Testis (tissue), 2 donors: ENCODE measurements at regions not wholly inside any gene's neighbourhood (a gene's known extent, or its start where the extent isn't known, plus 50 kb on each side); places are given as distances from the start of the nearest gene placed in this dataset.

Experiments
- DNase-seq: peaks from one replicate; pipeline ENCODE4 v3.0.0-alpha.2; 2019
- H3K27ac ChIP-seq, 2 donors: fragments of 200-600 bp; sonication (generic); one replicate each; pipeline ENCODE4 v1.5.1; 2019
- H3K27me3 ChIP-seq: fragments of 200-600 bp; sonication (generic); one replicate; pipeline ENCODE4 v1.5.1; 2019
- H3K36me3 ChIP-seq: fragments of 200-600 bp; sonication (generic); one replicate; pipeline ENCODE4 v1.5.1; 2017; ENCODE audit warnings: low read depth; ENCODE audit errors: missing control alignments
- H3K4me1 ChIP-seq: fragments of 200-600 bp; sonication (generic); one replicate; pipeline ENCODE4 v1.5.1; 2019
- H3K4me3 ChIP-seq, 2 donors: fragments of 200-600 bp; sonication (generic); one replicate each; pipeline ENCODE4 v1.5.1; 2017 to 2019
- H3K9me3 ChIP-seq: fragments of 200-600 bp; sonication (generic); one replicate; pipeline ENCODE4 v1.5.1; 2017
- POLR2A ChIP-seq: fragments of 450-650 bp; IDR thresholded peaks from one replicate; pipeline ENCODE4 v1.6.1; 2017; ENCODE audit warnings: antibody characterized with exemption, mild to moderate bottlenecking, moderate library complexity
- WGBS, 2 donors: methylation state at CpG; one replicate each; pipeline ENCODE4 v1.1.5; 2018; 5-methylcytosine and 5-hydroxymethylcytosine counted together
- intact Hi-C: fragments of 100-400 bp; cut with DNase I; formaldehyde crosslinking; loops from one replicate; pipeline ENCODE4 v1.15.1; 2023; ENCODE audit warnings: low total_unique reads
- TF ChIP-seq, protein P1 (sequence below), 3 experiments: fragments of 450-650 bp in 2 of 3; fragments of 200-600 bp in 1 of 3; sonication (generic) in 1 of 3; IDR thresholded peaks; one replicate each; pipeline ENCODE4 v1.5.1; 2016 to 2019; ENCODE audit warnings: antibody characterized with exemption in 3 of 3, mild to moderate bottlenecking in 2 of 3, moderate library complexity in 1 of 3

DNA sequence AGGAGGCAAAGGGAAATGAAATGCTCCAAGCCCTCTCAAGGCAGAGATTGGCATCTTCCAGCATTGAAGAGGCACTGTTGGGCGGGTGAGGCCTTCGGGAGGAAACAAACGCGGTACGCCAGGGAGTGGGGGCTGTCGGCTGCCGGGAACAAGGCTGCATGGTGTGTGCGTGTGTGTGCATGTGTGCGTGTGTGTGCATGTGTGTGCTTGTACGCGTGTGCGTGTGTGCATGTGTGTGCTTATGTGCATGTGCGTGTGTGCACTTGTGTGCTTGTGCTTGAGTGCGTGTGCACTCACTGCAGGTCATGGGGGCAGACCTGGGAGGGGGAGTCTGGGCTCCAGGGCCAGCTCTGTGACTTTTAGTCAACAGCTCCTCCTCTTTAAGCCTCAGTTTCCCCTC is 113.6 kb upstream of the ADRA2C start:
- TF ChIP-seq, protein P1, sequence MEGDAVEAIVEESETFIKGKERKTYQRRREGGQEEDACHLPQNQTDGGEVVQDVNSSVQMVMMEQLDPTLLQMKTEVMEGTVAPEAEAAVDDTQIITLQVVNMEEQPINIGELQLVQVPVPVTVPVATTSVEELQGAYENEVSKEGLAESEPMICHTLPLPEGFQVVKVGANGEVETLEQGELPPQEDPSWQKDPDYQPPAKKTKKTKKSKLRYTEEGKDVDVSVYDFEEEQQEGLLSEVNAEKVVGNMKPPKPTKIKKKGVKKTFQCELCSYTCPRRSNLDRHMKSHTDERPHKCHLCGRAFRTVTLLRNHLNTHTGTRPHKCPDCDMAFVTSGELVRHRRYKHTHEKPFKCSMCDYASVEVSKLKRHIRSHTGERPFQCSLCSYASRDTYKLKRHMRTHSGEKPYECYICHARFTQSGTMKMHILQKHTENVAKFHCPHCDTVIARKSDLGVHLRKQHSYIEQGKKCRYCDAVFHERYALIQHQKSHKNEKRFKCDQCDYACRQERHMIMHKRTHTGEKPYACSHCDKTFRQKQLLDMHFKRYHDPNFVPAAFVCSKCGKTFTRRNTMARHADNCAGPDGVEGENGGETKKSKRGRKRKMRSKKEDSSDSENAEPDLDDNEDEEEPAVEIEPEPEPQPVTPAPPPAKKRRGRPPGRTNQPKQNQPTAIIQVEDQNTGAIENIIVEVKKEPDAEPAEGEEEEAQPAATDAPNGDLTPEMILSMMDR (IDR thresholded peaks at IDR 0.05) = no peak
- no peak for TF ChIP-seq POLR2A
- H3K4me3 ChIP-seq = no peak overlapping the region
- no peak overlapping the region for H3K27ac ChIP-seq
- H3K9me3 ChIP-seq = no peaks in the 10 kb centered on the region
- WGBS, 2 donors = 86 to 92% methylated on average over 14 of the region's 14 CpGs
- no peaks in the 10 kb centered on the region for H3K27me3 ChIP-seq
- no peaks in the 10 kb centered on the region for H3K36me3 ChIP-seq
- no peak for DNase-seq
- intact Hi-C loops = no loop called here
- H3K4me1 ChIP-seq = peaks cover 37% of the 10 kb centered on the region

DNA sequence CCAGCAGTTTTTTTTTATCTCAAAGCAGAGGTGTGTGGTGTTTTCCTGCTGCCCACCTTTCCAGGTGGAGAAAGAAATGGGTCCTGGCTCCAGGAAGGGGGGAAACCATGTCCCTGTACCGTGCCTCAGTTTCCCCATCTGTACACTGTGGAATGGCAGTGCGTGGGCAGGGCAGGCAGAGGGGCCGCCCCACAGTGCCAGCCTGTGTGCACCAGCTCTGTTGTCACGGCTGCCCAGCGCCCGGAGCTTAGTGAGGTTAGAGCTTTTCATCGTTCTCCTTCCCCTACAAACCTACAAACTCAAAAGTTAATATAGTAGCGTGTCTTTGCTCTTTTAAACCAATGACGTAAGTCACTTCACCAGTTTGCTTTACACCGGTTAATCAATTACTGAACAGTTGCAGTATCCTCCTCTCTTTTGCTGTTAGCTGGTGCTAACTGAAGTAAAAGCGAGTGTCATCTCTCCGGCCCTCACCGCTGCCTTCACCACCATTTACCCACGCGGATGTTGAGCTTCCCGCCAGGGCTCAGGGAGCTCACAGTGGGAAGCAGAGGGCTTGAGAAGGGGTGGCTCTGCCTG is 114.8 kb upstream of the ADRA2C start:
- Histone ChIP-seq H3K36me3 (no peaks in the 10 kb centered on the region), H3K4me1 (peaks cover 27% of the 10 kb centered on the region), H3K27ac (no peak overlapping the region), H3K9me3 (no peaks in the 10 kb centered on the region), H3K4me3 (no peak overlapping the region), H3K27me3 (no peaks in the 10 kb centered on the region)
- 94 to 95% methylated on average over 14 to 16 of the region's 16 CpGs for WGBS, 2 donors
- no peak for TF ChIP-seq POLR2A
- TF ChIP-seq, protein P1 (IDR thresholded peaks at IDR 0.05) = no peak
- intact Hi-C loops = no loop called here
- no peak for DNase-seq

DNA sequence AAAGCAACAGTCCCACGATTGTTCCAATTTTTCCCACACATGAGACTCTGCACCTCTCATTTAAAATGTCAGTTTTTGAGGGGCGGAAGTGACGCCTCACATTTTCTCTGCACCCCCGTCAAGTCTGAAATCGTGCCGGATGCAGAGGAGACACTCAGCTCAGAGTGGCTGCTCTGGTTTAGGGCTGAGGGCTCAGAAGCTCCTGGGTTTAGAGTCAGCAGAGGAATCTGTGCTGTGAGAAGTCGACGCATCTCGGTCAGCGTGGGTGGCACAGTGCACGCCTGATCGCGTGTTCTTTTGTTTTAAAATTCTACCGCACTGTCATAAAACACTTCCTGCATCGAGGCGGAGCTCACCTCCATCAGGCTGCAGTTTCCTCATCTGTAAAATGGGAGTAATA is 116.7 kb upstream of the ADRA2C start:
- intact Hi-C loops = no loop called here
- 92 to 95% methylated on average over 16 of the region's 16 CpGs for WGBS, 2 donors
- DNase-seq = no peak
- no peaks in the 10 kb centered on the region for H3K36me3 ChIP-seq
- no peak overlapping the region for H3K4me3 ChIP-seq
- H3K27me3 ChIP-seq = no peaks in the 10 kb centered on the region
- TF ChIP-seq POLR2A = no peak
- TF ChIP-seq, protein P1 (IDR thresholded peaks at IDR 0.05) = no peak
- H3K9me3 ChIP-seq = no peaks in the 10 kb centered on the region
- no peak overlapping the region for H3K27ac ChIP-seq
- H3K4me1 ChIP-seq = peaks cover 9% of the 10 kb centered on the region

DNA sequence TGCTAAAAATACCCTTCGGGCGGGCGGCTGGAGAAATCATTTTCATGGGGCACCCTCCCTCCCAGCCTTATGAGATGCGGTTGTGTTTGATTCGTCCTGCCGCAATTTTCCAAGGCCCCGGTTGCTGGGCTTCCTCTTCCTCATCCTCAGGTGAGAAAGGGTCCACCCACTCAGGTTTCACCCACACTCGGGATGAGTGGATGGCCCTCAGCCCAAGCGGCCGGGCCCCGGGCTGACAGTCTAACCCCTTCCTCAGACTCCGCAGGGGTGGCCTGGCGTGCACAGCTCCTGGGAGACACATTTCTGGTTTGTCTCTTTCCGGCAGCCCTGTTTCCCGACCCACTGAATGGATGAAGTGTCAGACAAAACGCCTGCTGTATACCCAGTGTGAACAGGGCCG is 116.5 kb upstream of the LRPAP1 start:
- Histone ChIP-seq H3K27ac (no peak overlapping the region), H3K9me3 (no peaks in the 10 kb centered on the region), H3K4me1 (peaks cover 8% of the 10 kb centered on the region), H3K27me3 (no peaks in the 10 kb centered on the region), H3K4me3 (no peak overlapping the region), H3K36me3 (no peaks in the 10 kb centered on the region)
- no peak for TF ChIP-seq POLR2A
- TF ChIP-seq, protein P1 (IDR thresholded peaks at IDR 0.05) = no peak
- no peak for DNase-seq
- intact Hi-C loops = no loop called here
- WGBS, 2 donors = 86 to 92% methylated on average over 17 of the region's 17 CpGs

DNA sequence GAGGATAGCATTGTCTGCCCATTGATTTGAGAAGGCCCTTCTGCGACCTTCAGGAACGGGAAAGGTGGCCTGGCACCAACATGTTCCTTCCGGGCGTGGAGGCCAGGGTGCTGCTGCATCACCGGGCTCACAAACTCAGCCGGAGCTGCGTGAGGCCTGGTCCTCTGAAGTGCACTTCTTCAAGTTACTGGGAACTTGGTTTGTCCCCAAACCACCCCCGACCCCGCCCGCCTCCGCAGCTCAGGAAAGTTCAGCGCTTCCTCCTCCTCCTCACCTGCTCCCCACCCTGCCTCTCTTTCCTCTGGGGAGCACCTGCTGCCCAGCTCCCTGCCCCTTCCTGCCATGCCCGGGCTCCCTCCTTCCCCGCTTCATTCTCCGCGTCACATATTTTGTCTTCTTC is 116.0 kb upstream of the LRPAP1 start:
- Histone ChIP-seq H3K27ac (no peak overlapping the region), H3K4me3 (no peak overlapping the region), H3K9me3 (no peaks in the 10 kb centered on the region), H3K27me3 (no peaks in the 10 kb centered on the region), H3K4me1 (peaks cover 4% of the 10 kb centered on the region), H3K36me3 (no peaks in the 10 kb centered on the region)
- TF ChIP-seq POLR2A = no peak
- TF ChIP-seq, protein P1 (IDR thresholded peaks at IDR 0.05) = no peak
- intact Hi-C loops = no loop called here
- DNase-seq = no peak
- 93 to 97% methylated on average over 16 of the region's 16 CpGs for WGBS, 2 donors
